HG03439 (cell line): ENCODE measurements at regions not wholly inside any gene's neighbourhood (a gene's known extent, or its start where the extent isn't known, plus 50 kb on each side); places are given as distances from the start of the nearest gene placed in this dataset.

ENCODE experiments used
- ATAC-seq: cut with Tn5 transposase; IDR thresholded peaks from one replicate; pipeline ENCODE4 v1.9.1; 2021; ENCODE audit warnings: mild to moderate bottlenecking, moderate library complexity; ENCODE audit not compliant: unreplicated experiment

DNA sequence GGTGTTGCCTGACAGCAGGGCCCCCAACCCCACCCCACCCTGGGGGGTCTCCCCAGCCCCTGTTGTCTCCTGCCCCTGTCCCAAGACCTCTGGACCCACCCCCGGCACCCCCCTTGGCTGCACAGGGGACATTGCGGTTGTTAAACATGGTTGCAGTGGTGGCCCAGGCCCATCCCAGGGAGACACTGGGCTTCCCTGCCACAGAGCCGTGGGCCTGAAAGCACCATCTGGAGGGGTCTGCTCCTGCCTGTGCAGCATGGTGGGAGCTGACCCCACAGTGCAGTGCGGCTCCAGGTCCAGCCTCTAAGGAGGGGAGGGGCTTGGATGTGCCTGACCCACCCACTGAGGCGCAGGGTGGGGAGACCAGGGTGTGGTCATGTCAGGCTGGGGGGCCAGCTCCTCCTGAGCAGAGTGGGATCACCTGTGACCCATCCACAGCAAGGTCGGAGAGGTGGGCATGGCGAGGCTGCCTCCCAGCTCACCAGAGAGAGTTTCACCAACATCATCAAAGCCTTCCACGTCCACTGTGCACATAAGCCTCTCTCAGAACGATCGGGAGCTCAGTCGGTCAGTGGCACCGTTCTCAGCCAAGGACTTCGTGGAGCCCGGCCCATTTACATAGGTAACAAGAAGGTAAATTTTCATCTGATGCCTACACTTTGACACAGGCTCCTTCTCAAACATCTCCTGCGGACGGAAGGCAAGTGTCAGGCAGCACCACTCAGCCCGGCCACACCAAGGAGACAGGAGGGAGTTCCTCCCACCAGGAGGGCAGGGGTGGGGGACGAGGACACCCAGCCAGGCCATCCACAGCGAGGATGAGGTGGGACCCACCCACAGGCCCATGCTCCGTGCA, 201.1 kb downstream of the BRD1 start:
- ATAC-seq, result no peak

DNA sequence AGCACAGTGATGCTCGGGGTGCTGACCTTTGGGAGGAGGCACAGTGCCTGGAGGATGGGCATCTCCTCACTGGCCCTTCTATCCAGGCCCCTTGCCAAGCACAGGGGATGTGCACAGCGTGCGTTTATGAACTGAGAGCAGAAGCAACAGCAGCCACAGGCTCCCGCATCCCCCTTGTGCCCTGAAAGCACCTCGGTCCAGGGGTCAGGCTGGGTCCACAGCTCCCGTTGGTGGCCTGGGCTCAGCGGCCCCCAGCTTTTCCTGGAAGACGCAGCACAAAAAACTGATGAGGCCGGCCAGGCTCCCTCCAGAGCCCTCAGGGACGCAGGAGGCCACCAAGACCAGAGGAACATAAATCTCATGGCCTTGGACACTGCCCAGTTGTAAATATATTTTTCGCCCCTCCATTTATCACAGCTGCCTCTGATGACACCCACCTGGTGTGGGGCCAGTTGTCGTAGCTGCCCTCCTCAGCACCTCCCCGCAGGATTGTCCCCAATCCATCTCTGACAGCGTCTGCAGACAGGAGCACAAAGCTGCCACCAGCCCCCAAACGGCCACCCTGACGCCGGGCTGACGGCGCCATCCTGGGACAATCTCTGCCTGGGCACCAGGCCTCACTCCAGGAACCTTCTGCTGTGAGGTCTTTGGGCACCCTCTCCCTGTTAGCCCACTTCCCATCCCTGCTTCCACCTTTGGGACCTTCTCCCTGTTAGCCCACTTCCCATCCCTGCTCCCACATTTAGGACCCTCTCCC, 203.1 kb downstream of the BRD1 start:
- ATAC-seq, result no peak

- no peak for ATAC-seq
Measured at GRCh38 chr22:49623715-49624114, 204.0 kb downstream of the BRD1 start.

- ATAC-seq, result no peak
Measured at GRCh38 chr22:49623176-49623575, 204.5 kb downstream of the BRD1 start.

DNA sequence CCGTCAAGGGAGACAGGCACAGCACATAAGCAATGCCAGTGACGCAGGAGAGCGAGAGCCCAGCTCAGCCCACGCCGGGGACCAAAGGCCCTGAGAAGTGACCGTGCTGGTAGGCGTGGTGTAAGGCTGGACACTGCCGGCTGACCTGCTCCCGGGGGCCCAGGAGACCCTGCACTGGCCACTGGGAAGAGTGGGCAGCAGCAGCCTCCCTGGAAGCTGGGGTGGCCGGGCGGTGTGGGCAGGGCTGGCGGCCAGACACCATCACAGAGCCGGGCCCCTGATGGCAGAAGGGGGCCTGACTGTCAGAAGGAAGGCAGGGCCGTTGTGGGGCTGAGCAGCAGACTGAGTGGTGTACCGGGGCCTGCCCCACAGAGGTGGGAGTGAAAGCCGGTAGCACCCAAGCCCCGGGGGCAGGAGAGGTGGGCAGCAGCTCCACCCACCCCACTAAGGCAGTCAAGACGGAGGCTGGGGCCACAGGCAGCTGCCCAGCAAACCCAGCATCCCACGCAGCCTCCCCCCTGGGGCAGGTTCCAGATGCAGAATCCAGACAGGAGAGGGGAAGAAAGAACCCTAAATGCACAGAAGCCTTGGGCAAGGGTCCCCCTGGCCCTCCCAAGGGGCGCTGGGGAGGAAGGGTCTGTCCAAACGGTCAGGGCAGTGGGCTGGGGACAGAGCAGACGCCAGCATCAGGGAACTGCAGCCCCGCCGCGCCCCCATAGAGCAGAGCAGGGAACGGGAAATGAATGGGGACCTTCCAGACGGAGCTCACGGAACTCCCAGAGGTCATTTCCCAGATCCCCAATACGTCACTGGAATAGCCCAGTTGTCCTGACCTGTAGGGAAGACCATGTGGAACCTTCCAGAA, 205.2 kb downstream of the BRD1 start:
- ATAC-seq, result no peak

DNA sequence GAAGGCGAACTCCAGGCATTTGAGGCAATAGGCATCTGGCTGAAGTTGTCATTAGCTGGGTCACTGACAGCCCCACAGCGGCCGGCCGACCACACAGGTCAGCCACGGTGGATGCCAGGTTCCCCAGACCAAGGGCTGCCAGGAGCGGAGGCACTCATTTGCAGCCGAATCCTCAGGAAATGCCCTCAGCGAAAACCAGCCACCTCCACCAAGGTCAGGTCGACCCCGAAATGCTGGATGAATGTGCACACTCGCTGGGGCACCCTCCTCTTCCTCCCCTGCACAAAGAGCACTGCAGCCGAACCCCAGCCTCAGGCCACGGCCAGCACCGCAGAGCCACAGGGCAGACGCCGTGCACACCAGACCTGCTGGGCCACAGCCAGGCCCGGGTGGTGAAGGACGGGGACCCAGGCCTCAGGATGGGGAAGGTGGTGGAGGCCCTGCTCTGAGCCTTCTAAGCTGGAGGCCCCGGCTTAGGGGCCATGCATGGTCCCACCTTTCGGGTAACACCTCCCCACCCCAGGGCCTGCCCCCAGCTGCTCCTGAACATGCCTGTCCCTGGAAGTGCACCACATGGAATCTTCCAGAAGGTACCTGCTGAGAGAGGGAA, 206.0 kb downstream of the BRD1 start:
- no peak for ATAC-seq

GRCh38 chr22:49620666-49621065, 207.0 kb downstream of the BRD1 start:
- no peak for ATAC-seq

GRCh38 chr22:49620003-49620556, 207.6 kb downstream of the BRD1 start:
- ATAC-seq, result no peak

DNA sequence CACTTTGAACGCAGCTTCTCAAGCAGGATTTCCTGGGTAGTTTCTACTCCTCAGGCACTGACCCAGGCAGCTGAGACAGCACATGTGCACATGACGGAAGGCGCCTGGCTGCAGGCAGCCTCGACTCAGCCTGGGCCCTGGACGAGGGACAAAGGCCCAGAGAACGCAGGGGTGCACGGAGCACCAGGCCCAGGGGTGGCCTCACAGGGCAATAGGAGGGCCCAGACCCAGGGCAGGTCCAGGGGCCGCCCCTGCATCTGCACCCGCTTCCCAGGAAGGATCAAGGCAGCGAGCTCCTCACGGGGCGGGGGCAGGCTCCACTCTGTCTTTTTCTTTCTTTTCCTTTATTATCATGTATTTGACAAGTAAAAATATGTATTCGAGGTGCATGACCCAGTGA, 208.4 kb downstream of the BRD1 start:
- no peak for ATAC-seq

DNA sequence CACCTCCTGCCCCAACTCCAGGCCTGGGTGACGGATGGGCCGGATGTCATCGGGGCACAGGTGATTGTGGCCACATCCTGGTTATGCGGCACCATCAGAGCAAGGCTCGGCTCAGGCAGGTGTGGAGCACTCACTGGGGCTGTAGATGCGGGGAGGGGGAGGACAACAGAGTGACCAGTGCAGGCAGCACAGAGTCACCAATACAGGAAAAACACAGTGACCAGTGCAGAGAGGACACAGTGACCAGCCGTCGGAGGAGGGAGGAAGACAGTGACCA, 209.1 kb downstream of the BRD1 start:
- ATAC-seq, result no peak

DNA sequence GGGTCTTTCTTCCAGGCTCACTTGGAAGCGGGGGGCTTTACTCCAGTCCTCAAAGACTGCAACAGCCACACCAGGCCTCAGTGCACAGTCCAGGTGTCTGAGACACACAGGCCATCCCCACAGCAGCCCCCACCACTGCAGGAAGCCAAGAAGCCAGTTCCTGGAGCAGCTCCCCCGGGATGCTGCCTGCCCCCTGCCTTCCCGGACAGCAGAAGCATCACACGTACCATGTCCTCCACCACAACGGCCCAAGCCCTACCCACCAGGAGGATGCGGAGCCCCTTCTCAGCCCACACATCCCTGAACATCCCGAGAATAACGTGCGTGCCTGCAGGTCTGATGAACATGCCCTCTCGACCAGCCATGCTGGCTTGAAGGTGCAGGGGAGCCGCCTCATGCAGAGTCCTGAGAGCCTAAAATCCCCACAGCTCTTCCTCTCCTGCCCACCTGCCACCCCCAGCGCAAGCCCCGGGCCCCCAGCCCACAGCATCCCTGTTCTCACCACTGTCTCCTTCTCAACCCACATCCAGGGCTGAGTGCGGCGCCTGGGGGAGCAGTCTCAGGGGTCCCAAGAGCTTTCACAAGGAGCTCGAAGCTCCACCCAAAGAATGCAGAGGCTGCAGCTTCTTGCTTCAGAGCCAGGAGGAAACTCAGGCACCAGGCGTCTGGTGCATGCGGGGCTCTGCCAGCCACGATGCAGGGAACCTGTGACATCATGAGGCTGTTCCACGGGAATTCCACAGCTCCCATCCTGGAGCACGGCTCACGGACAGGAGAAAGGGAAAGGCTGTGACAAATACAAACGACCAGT, 209.6 kb downstream of the BRD1 start:
- no peak for ATAC-seq

DNA sequence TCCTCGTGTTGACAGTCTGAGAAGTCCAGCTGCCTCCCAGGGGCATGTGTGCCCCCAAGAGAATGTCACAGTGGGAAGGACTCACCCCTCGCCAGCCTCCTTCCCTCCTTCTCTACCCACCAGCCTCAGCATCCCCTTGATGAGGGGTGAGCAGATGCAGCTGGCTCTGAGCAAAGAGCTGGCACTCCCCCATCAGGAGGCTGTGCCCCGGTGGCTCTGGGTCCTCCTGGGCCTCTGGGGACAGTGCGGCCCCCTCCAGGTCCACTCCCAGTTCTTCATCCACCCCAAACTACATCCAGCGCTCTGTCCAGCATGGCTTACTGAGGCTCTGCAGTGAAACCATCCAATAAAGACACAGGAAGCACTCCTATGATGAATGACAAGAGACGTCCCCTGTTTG, 210.4 kb downstream of the BRD1 start:
- ATAC-seq, result no peak

DNA sequence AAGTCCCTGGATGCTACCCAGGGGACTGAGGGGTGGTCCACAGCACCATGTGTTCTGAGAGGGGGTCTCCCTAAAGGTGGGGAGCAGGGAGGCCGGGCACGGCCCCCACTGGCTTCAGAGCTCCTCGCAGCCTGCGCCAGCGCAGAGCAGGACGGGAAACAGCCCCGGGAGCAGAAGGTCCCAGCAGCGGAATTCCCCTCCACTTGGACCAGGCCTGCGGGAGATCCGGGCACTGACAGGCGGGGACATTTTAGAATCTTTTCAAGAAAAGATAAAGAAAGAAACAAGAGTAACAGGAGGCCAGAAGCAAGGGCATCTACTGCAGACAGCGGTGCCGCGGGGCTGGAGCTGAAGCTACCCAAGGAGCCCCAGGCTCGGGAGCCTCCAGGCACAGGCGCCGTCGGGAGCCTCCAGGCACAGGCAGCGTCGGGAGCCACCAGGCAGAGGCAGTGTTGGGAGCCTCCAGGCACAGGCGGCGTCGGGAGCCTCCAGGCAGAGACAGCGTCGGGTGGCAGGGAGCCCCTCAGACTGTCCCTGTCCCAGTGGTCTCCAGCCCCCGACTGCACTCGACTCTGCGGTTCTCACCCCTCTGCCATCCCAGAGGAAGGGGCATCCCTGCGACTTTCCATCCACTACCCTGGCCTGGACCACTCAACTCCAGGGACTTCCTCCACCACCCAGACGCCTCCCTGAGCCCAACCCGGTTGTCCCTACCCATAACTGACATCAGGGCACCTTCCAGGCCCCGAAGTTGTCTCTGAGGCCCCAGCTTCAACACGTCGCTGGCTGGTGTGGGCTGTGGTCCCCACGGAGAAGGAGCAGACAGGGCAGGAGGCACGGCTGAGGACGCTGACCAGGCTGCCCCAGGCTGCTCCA, 211.1 kb downstream of the BRD1 start:
- ATAC-seq, result no peak

DNA sequence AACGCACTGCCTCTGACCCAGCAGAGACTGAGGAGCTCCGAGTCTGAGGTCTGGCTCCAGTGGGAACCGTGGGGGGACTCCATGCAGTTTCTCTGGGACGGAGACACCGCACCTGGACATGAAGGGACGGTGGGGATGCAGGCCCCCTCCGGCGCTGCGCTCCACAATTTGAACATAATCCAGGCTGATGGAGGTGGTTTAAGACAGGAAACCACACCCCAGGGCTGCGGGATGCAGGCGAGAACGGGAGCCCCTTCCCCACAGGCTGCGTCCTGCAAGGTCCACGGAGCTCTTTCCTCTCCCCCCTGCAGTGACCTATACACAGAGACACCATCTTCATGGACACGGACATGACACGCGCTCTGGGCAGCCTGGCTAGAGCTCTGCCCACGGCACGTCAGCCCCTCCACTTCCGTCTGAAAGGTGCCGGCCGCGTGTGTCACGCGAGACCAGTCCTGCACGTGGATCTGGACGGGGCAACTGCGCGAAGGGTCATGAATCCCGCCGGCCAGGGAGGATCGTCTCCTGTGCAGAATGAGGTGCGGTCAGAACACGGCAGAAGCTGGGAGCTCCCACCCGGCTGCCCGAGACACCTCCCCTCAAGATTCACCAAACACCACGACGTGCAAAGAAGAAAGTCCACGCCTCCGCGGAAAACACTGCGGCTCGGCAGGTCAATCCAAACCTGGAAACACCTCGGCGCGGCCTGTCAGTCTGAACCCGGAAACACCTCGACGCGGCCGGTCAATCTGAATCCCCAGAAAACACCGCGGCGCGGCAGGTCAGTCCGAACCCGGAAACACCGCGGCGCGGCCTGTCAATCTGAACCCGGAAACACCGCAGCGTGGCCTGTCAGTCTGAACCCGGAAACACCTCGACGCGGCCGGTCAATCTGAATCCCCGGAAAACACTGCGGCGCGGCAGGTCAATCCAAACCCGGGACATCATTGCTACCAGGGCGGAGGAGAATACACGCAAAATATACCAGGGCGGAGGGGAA, 212.4 kb downstream of the BRD1 start:
- ATAC-seq, result no peak

DNA sequence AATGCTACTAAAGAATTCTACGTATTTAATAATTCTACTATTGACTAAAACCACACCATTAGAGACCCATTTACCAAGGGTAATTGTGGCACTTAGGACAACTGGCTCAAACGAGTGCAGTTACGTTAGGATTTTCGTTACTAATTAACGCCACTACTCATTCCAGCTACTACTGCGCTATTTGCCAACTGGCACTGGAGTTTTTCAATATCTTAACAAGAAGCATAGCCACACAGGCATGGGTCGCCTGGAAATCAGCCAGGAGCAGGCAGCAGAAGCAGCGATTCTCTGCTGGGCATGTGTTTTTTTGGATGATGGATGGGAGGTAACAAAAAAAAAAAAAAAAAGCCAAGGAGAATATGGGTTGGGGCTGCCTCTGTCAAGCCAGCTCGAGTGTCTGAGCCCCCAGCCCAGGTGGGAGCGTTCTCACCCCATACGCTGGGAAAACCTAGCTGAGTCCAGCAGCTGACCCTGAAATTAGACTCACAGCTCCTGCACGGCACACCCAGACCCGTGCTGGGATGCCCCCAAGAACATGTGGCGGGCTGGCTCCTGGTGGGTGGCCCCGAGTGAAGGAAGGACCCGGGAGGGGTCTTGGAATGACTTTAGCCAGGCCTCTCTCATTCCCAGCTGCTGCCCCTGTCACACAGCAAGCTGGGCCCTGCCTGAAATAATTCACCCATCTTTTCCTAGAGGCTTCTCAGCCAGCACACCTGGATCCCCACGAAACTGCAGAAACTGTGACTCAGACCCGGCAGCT, 214.0 kb downstream of the BRD1 start:
- ATAC-seq, result no peak

- ATAC-seq, result no peak
Measured at GRCh38 chr22:49613108-49613507, 214.6 kb downstream of the BRD1 start.

GRCh38 chr22:49609207-49609876, 218.3 kb downstream of the BRD1 start:
- ATAC-seq, result no peak
